ENCODE measurements at regions not wholly inside any gene's neighbourhood (a gene's known extent, or its start where the extent isn't known, plus 50 kb on each side); places are given as distances from the start of the nearest gene placed in this dataset.
A peak's percentile ranks its signal among the peaks of the same experiment; 100 is the strongest.

- no peak for DNase-seq
Observed at GRCh38 chr7:26520483-26520882, 228.8 kb downstream of the SNX10 start.

- DNase-seq = no peak
Observed at GRCh38 chr7:26522633-26523032, 231.0 kb downstream of the SNX10 start.

GRCh38 chr7:26525398-26526264, 234.0 kb downstream of the SNX10 start:
- no peak for DNase-seq

- DNase-seq = no peak
Observed at GRCh38 chr7:26526265-26526587, 234.6 kb downstream of the SNX10 start.

GRCh38 chr7:26531926-26532325, 240.3 kb downstream of the SNX10 start:
- no peak for DNase-seq

- no peak for DNase-seq
Observed at GRCh38 chr7:26532471-26532870, 240.8 kb downstream of the SNX10 start.

- no peak for DNase-seq
Observed at GRCh38 chr7:26533217-26533616, 241.6 kb downstream of the SNX10 start.

GRCh38 chr7:26534649-26535482, 243.2 kb downstream of the SNX10 start:
- DNase-seq = no peak

- no peak for DNase-seq
Observed at GRCh38 chr7:26535483-26536007, 243.9 kb downstream of the SNX10 start.

- no peak for DNase-seq
Observed at GRCh38 chr7:26538216-26538615, 246.6 kb downstream of the SNX10 start.

GRCh38 chr7:26538689-26539088, 247.0 kb downstream of the SNX10 start:
- no peak for DNase-seq

- no peak for DNase-seq
Observed at GRCh38 chr7:26543340-26543739, 251.7 kb downstream of the SNX10 start.

- DNase-seq = peak; percentile 40
Observed at GRCh38 chr7:26543951-26544350, 252.3 kb downstream of the SNX10 start.

GRCh38 chr7:26546508-26547053, 254.9 kb downstream of the SNX10 start:
- no peak for DNase-seq

GRCh38 chr7:26547156-26547555, 255.5 kb downstream of the SNX10 start:
- no peak for DNase-seq

GRCh38 chr7:26549281-26549944, 257.8 kb downstream of the SNX10 start:
- no peak for DNase-seq

- DNase-seq = no peak
Observed at GRCh38 chr7:26550492-26550891, 258.8 kb downstream of the SNX10 start.

GRCh38 chr7:26551740-26552139, 260.1 kb downstream of the SNX10 start:
- no peak for DNase-seq

GRCh38 chr7:26553128-26553527, 261.5 kb downstream of the SNX10 start:
- no peak for DNase-seq

- no peak for DNase-seq
Observed at GRCh38 chr7:26553582-26553981, 261.9 kb downstream of the SNX10 start.

GRCh38 chr7:26554952-26555351, 263.3 kb downstream of the SNX10 start:
- DNase-seq = no peak

GRCh38 chr7:26556061-26556881, 264.6 kb downstream of the SNX10 start:
- no peak for DNase-seq
